Esophagus squamous epithelium (tissue), 5 donors: ENCODE measurements at regions not wholly inside any gene's neighbourhood (a gene's known extent, or its start where the extent isn't known, plus 50 kb on each side); places are given as distances from the start of the nearest gene placed in this dataset.

Experiments
- DNase-seq: peaks from one replicate; lab custom pipeline; 2025; lab: John Stamatoyannopoulos, UW
- H3K27ac ChIP-seq, 4 donors: fragments of 200-600 bp; sonication (generic); one replicate each; pipeline ENCODE4 v1.5.1; 2016 to 2019; ENCODE audit warnings: mild to moderate bottlenecking in 1 of 4
- H3K27me3 ChIP-seq, 4 donors: fragments of 200-600 bp; sonication (generic); 1 replicate in 3 of 4; 2 replicates in 1 of 4; pipeline versions ENCODE4 v1.5.1 to v1.6.0; 2017 to 2021; ENCODE audit warnings: antibody characterized with exemption in 1 of 4
- H3K36me3 ChIP-seq, 3 donors: fragments of 200-600 bp; sonication (generic); one replicate each; pipeline ENCODE4 v1.5.1; 2016 to 2019
- H3K4me1 ChIP-seq, 3 donors: fragments of 200-600 bp; sonication (generic); one replicate each; pipeline ENCODE4 v1.5.1; 2017 to 2019
- H3K4me3 ChIP-seq, 4 donors: fragments of 200-600 bp; sonication (generic); 1 replicate in 3 of 4; 2 replicates in 1 of 4; pipeline ENCODE4 v1.5.1; 2016 to 2019; ENCODE audit warnings: mild to moderate bottlenecking in 2 of 4, moderate library complexity in 1 of 4
- H3K9me3 ChIP-seq, 3 donors: fragments of 200-600 bp; sonication (generic); one replicate each; pipeline ENCODE4 v1.5.1; 2016 to 2019
- CTCF ChIP-seq, 6 experiments: fragments of 450-650 bp in 4 of 6; fragments of 200-600 bp in 2 of 6; sonication (generic) in 2 of 6; IDR thresholded peaks; one replicate each; pipeline ENCODE4 v1.5.1; 2016 to 2019; ENCODE audit warnings: antibody characterized with exemption in 6 of 6, mild to moderate bottlenecking in 4 of 6, moderate library complexity in 4 of 6
- POLR2A ChIP-seq, 4 donors: fragments of 450-650 bp; IDR thresholded peaks; one replicate each; pipeline ENCODE4 v1.6.1; 2017; ENCODE audit warnings: antibody characterized with exemption in 4 of 4, mild to moderate bottlenecking in 4 of 4, moderate library complexity in 3 of 4
- WGBS, 2 donors: methylation state at CpG; one replicate each; pipeline ENCODE4 v1.1.5; 2018; 5-methylcytosine and 5-hydroxymethylcytosine counted together
- intact Hi-C: fragments of 100-400 bp; cut with DNase I; formaldehyde crosslinking; loops from one replicate; pipeline ENCODE4 v1.15.0; 2022
- donor health status: DM: yes; HTN: yes; CAD: no.

GRCh38 chr16:35404273-35404672 lies 1944.9 kb downstream of the TP53TG3F start:
- Histone ChIP-seq H3K4me1 (no peaks in the 10 kb centered on the region), H3K27ac (no peak overlapping the region), H3K9me3 (no peaks in the 10 kb centered on the region), H3K4me3 (no peak overlapping the region), H3K27me3 (no peaks in the 10 kb centered on the region), H3K36me3 (no peaks in the 10 kb centered on the region)
- 53 to 72% methylated on average over 2 of the region's 2 CpGs for WGBS, 2 donors
- TF ChIP-seq CTCF (IDR thresholded peaks at IDR 0.05) (no peak), POLR2A (IDR thresholded peaks at IDR 0.05) (no peak)
- DNase-seq, result no peak
- intact Hi-C loops, result no loop called here

GRCh38 chr16:35405526-35405925 lies 1946.1 kb downstream of the TP53TG3F start:
- TF ChIP-seq POLR2A (IDR thresholded peaks at IDR 0.05) (no peak), CTCF (IDR thresholded peaks at IDR 0.05) (no peak)
- Histone ChIP-seq H3K4me1 (no peaks in the 10 kb centered on the region), H3K36me3 (no peaks in the 10 kb centered on the region), H3K27me3 (no peaks in the 10 kb centered on the region), H3K4me3 (no peak overlapping the region), H3K9me3 (no peaks in the 10 kb centered on the region), H3K27ac (no peak overlapping the region)
- no peak for DNase-seq
- intact Hi-C loops, result no loop called here
- 15% methylated on average over 1 of the region's 1 CpG; no CpG with 5 or more reads in 1 of the 2 donors for WGBS, 2 donors

GRCh38 chr16:35409503-35409902 lies 1950.1 kb downstream of the TP53TG3F start:
- H3K4me3 ChIP-seq, result no peak overlapping the region
- H3K27ac ChIP-seq, result no peak overlapping the region
- H3K27me3 ChIP-seq, result no peaks in the 10 kb centered on the region
- peaks cover 0 to 3% (median 0%) of the 10 kb centered on the region in 3 donors for H3K9me3 ChIP-seq
- TF ChIP-seq CTCF (IDR thresholded peaks at IDR 0.05), result no peak
- no peak for TF ChIP-seq POLR2A (IDR thresholded peaks at IDR 0.05)
- H3K36me3 ChIP-seq, result no peaks in the 10 kb centered on the region
- intact Hi-C loops, result no loop called here
- no peak for DNase-seq
- no peaks in the 10 kb centered on the region for H3K4me1 ChIP-seq
- 51 to 81% methylated on average over 1 of the region's 1 CpG for WGBS, 2 donors

- Histone ChIP-seq H3K27ac (no peak overlapping the region), H3K4me3 (no peak overlapping the region), H3K36me3 (no peaks in the 10 kb centered on the region), H3K9me3 (peaks cover 0 to 6% (median 0%) of the 10 kb centered on the region in 3 donors), H3K27me3 (no peaks in the 10 kb centered on the region), H3K4me1 (no peaks in the 10 kb centered on the region)
- intact Hi-C loops, result no loop called here
- TF ChIP-seq CTCF (IDR thresholded peaks at IDR 0.05) (no peak), POLR2A (IDR thresholded peaks at IDR 0.05) (no peak)
- no peak for DNase-seq
Measured at GRCh38 chr16:35410438-35410837, 1951.0 kb downstream of the TP53TG3F start.

- no peaks in the 10 kb centered on the region for H3K4me1 ChIP-seq
- no peak overlapping the region for H3K4me3 ChIP-seq
- H3K27ac ChIP-seq, result no peak overlapping the region
- H3K27me3 ChIP-seq, result no peaks in the 10 kb centered on the region
- H3K36me3 ChIP-seq, result no peaks in the 10 kb centered on the region
- no peak for TF ChIP-seq POLR2A (IDR thresholded peaks at IDR 0.05)
- TF ChIP-seq CTCF (IDR thresholded peaks at IDR 0.05), result no peak
- intact Hi-C loops, result no loop called here
- 73 to 77% methylated on average over 1 of the region's 1 CpG for WGBS, 2 donors
- DNase-seq, result no peak
- H3K9me3 ChIP-seq, result peaks cover 0 to 6% (median 0%) of the 10 kb centered on the region in 3 donors
Measured at GRCh38 chr16:35411156-35411555, 1951.7 kb downstream of the TP53TG3F start.
